IMR-90 (cell line): ENCODE measurements at regions not wholly inside any gene's neighbourhood (a gene's known extent, or its start where the extent isn't known, plus 50 kb on each side); places are given as distances from the start of the nearest gene placed in this dataset.

Experiments
- ATAC-seq: fragments of 200-7000 bp; cut with Tn5 transposase; 2 replicates; pipeline ENCODE4 v1.9.1; 2020; ENCODE audit warnings: low read depth, mild to moderate bottlenecking, moderate library complexity
- BruUV-seq: library from RNA; stranded (reverse); fragments of 400-500 nt; replicated peaks from 2 replicates; lab custom pipeline; 2021; lab: Mats Ljungman, UMichigan
- CTCF ChIA-PET: fragments of 300-600 bp; formaldehyde crosslinking; extraction: SDS; loops from one replicate; lab custom pipeline; 2021; ENCODE audit warnings: antibody characterized with exemption; lab: Yijun Ruan, JAX
- POLR2A ChIA-PET: fragments of 300-600 bp; sonication (Branson Sonifier 250); formaldehyde crosslinking; loops from one replicate; lab custom pipeline; 2022; ENCODE audit warnings: antibody characterized with exemption; ENCODE audit not compliant: unreplicated experiment; lab: Charles Lee
- DNase-seq: peaks from one replicate; pipeline ENCODE4 v3.0.0; 2013
- H2AFZ ChIP-seq: replicated peaks from 2 replicates; pipeline ENCODE3; 2013; ENCODE audit warnings: low read length, mild to moderate bottlenecking; ENCODE audit not compliant: poor library complexity
- H2AK5ac ChIP-seq: 2 replicates; pipeline ENCODE4 v1.6.1; 2013; ENCODE audit warnings: low read depth, low read length, inconsistent platforms
- H2AK9ac ChIP-seq: replicated peaks from 2 replicates; pipeline ENCODE3; 2013; ENCODE audit warnings: mild to moderate bottlenecking, low read depth, low read length, moderate library complexity; ENCODE audit not compliant: poor library complexity
- H2BK120ac ChIP-seq: 2 replicates; pipeline ENCODE4 v1.6.1; 2013; ENCODE audit warnings: low read depth, low read length, inconsistent platforms
- H2BK15ac ChIP-seq: 3 replicates; pipeline ENCODE4 v1.6.1; 2013; ENCODE audit warnings: low read depth, low read length, inconsistent platforms
- H2BK20ac ChIP-seq: 2 replicates; pipeline ENCODE4 v1.6.1; 2013; ENCODE audit warnings: low read depth, mild to moderate bottlenecking, inconsistent platforms, low read length, moderate library complexity
- H2BK5ac ChIP-seq: 2 replicates; pipeline ENCODE4 v1.6.1; 2013; ENCODE audit warnings: mild to moderate bottlenecking, low read depth, low read length, inconsistent platforms; ENCODE audit not compliant: poor library complexity, severe bottlenecking
- H3K14ac ChIP-seq: replicated peaks from 2 replicates; pipeline ENCODE4 v1.6.1; 2013; ENCODE audit warnings: low read depth, low read length, inconsistent platforms
- H3K18ac ChIP-seq: 2 replicates; pipeline ENCODE4 v1.6.1; 2013; ENCODE audit warnings: low read depth, low read length, control low read depth
- H3K23ac ChIP-seq: 2 replicates; pipeline ENCODE4 v1.6.1; 2013; ENCODE audit warnings: low read depth, low read length, inconsistent platforms
- H3K27ac ChIP-seq: 2 replicates; pipeline ENCODE4 v1.5.1; 2013; ENCODE audit warnings: mild to moderate bottlenecking, control low read depth, low read length; ENCODE audit not compliant: insufficient read depth
- H3K27me3 ChIP-seq: 2 replicates; pipeline ENCODE4 v1.6.1; 2013; ENCODE audit warnings: low read length; ENCODE audit not compliant: control insufficient read depth, insufficient read depth
- H3K36me3 ChIP-seq: 2 replicates; pipeline ENCODE4 v1.6.1; 2013; ENCODE audit warnings: low read length, mixed read lengths; ENCODE audit not compliant: control insufficient read depth, insufficient read depth
- H3K4ac ChIP-seq: 2 replicates; pipeline ENCODE4 v1.6.1; 2013; ENCODE audit warnings: low read depth, low read length, inconsistent platforms
- H3K4me1 ChIP-seq: 2 replicates; pipeline ENCODE4 v1.6.1; 2013; ENCODE audit warnings: low read length, mixed read lengths; ENCODE audit not compliant: control insufficient read depth, insufficient read depth
- H3K4me2 ChIP-seq: 2 replicates; pipeline ENCODE4 v1.6.1; 2013; ENCODE audit warnings: low read depth, mild to moderate bottlenecking, control low read depth, low read length, moderate library complexity
- H3K4me3 ChIP-seq: 2 replicates; pipeline ENCODE4 v1.5.1; 2013; ENCODE audit warnings: low read depth, mild to moderate bottlenecking, control low read depth, low read length, moderate library complexity; ENCODE audit not compliant: insufficient read depth
- H3K56ac ChIP-seq: 2 replicates; pipeline ENCODE4 v1.6.1; 2013; ENCODE audit warnings: low read length, inconsistent platforms; ENCODE audit not compliant: insufficient read depth; ENCODE audit errors: extremely low read depth
- H3K79me1 ChIP-seq, 2 experiments: 2 replicates each; pipeline ENCODE4 v1.6.1; 2013; ENCODE audit warnings: low read length in 2 of 2, inconsistent platforms in 1 of 2, low read depth in 1 of 2
- H3K9ac ChIP-seq: 2 replicates; pipeline ENCODE4 v1.6.1; 2013; ENCODE audit warnings: low read depth, low read length, control low read depth
- H3K9me1 ChIP-seq: 2 replicates; pipeline ENCODE4 v1.6.1; 2013; ENCODE audit warnings: low read length, inconsistent platforms; ENCODE audit not compliant: insufficient read depth
- H3K9me3 ChIP-seq: 2 replicates; pipeline ENCODE4 v1.6.1; 2013; ENCODE audit warnings: low read length; ENCODE audit not compliant: control insufficient read depth, insufficient read depth
- H4K20me1 ChIP-seq: 2 replicates; pipeline ENCODE4 v1.6.1; 2013; ENCODE audit warnings: low read length, inconsistent platforms; ENCODE audit not compliant: insufficient read depth
- H4K5ac ChIP-seq: 2 replicates; pipeline ENCODE4 v1.6.1; 2013; ENCODE audit warnings: mild to moderate bottlenecking, low read depth, low read length, control low read depth
- H4K8ac ChIP-seq, 2 experiments: 2 replicates each; pipeline ENCODE4 v1.6.1; 2013; ENCODE audit warnings: low read depth in 2 of 2, low read length in 2 of 2, control low read depth in 1 of 2, inconsistent platforms in 1 of 2
- H4K91ac ChIP-seq: 2 replicates; pipeline ENCODE4 v1.6.1; 2013; ENCODE audit warnings: low read depth, low read length, inconsistent platforms; ENCODE audit not compliant: insufficient read depth
- BHLHE40 ChIP-seq: fragments of 150-350 bp; IDR thresholded peaks from 2 replicates; pipeline ENCODE4 v1.6.1; 2016; ENCODE audit warnings: mild to moderate bottlenecking, low read depth, low read length
- CEBPB ChIP-seq: IDR thresholded peaks from 2 replicates; pipeline ENCODE4 v1.6.1; 2012; ENCODE audit warnings: low read depth, low read length, improper control_type of control experiment
- CHD1 ChIP-seq: IDR thresholded peaks from 2 replicates; pipeline ENCODE4 v1.6.1; 2012; ENCODE audit warnings: low read depth, low read length, improper control_type of control experiment
- CTCF ChIP-seq: conservative IDR thresholded peaks from 2 replicates; pipeline ENCODE4 v1.5.1; 2012; ENCODE audit warnings: mild to moderate bottlenecking, low read depth, low read length, improper control_type of control experiment
- FOS ChIP-seq: fragments of 150-350 bp; IDR thresholded peaks from 2 replicates; pipeline ENCODE4 v1.6.1; 2016; ENCODE audit warnings: low read depth, low read length
- MAFK ChIP-seq: IDR thresholded peaks from 2 replicates; pipeline ENCODE4 v1.6.1; 2012; ENCODE audit warnings: low read depth, low read length, improper control_type of control experiment
- MAZ ChIP-seq: IDR thresholded peaks from 2 replicates; pipeline ENCODE4 v1.6.1; 2012; ENCODE audit warnings: low read depth, mild to moderate bottlenecking, low read length, improper control_type of control experiment, moderate library complexity, borderline replicate concordance
- MXI1 ChIP-seq: IDR thresholded peaks from 2 replicates; pipeline ENCODE4 v1.6.1; 2012; ENCODE audit warnings: low read depth, mild to moderate bottlenecking, low read length, moderate library complexity, borderline replicate concordance
- NFE2L2 ChIP-seq: fragments of 150-350 bp; IDR thresholded peaks from 2 replicates; pipeline ENCODE4 v1.6.1; 2016; ENCODE audit warnings: low read depth, mild to moderate bottlenecking, low read length
- POLR2A ChIP-seq: IDR thresholded peaks from 2 replicates; pipeline ENCODE4 v1.6.1; 2012; ENCODE audit warnings: mild to moderate bottlenecking, low read depth, low read length
- RAD21 ChIP-seq: IDR thresholded peaks from 2 replicates; pipeline ENCODE4 v1.6.1; 2012; ENCODE audit warnings: low read length, improper control_type of control experiment
- RCOR1 ChIP-seq: IDR thresholded peaks from 2 replicates; pipeline ENCODE4 v1.6.1; 2012; ENCODE audit warnings: mild to moderate bottlenecking, low read length, improper control_type of control experiment; ENCODE audit not compliant: insufficient replicate concordance
- RFX5 ChIP-seq: IDR thresholded peaks from 2 replicates; pipeline ENCODE4 v1.8.0; 2012; ENCODE audit warnings: low read depth, mild to moderate bottlenecking, low read length, moderate library complexity
- SMC3 ChIP-seq: fragments of 150-350 bp; IDR thresholded peaks from 2 replicates; pipeline ENCODE4 v1.6.1; 2016; ENCODE audit warnings: low read depth, mild to moderate bottlenecking, antibody characterized with exemption, low read length, moderate library complexity
- WGBS, 2 experiments: methylation state at CpG; one replicate each; pipeline versions ENCODE4 v1.1.5 to v1.1.7; 2013; ENCODE audit warnings: missing lambda C conversion rate in 2 of 2; ENCODE audit not compliant: insufficient read length in 1 of 2; ENCODE audit errors: extremely low coverage in 2 of 2; 5-methylcytosine and 5-hydroxymethylcytosine counted together
- dilution Hi-C: fragments of 300-500 bp; cut with HindIII; formaldehyde crosslinking; loops from one replicate; pipeline ENCODE4 v1.14.3; 2018; ENCODE audit warnings: low sequenced_read_pairs; ENCODE audit not compliant: unreplicated experiment
- in situ Hi-C: fragments of 300-500 bp; cut with MboI; formaldehyde crosslinking; loops from 3 replicates; pipeline ENCODE4 v1.14.3; 2019; ENCODE audit warnings: low sequenced_read_pairs, inconsistent platforms, mixed read lengths
- intact Hi-C: fragments of 100-400 bp; cut with micrococcal nuclease; formaldehyde crosslinking; loops from 2 replicates; pipeline ENCODE4 v1.10.0; 2022
- TF ChIP-seq, protein P1 (sequence below): fragments of 150-350 bp; IDR thresholded peaks from 2 replicates; pipeline ENCODE4 v1.6.1; 2016; ENCODE audit warnings: low read depth, mild to moderate bottlenecking, low read length, moderate library complexity, borderline replicate concordance
- TF ChIP-seq, protein P2 (sequence below): fragments of 150-350 bp; IDR thresholded peaks from 2 replicates; pipeline ENCODE4 v1.6.1; 2017; ENCODE audit warnings: mild to moderate bottlenecking, antibody characterized with exemption, low read length, low read depth

DNA sequence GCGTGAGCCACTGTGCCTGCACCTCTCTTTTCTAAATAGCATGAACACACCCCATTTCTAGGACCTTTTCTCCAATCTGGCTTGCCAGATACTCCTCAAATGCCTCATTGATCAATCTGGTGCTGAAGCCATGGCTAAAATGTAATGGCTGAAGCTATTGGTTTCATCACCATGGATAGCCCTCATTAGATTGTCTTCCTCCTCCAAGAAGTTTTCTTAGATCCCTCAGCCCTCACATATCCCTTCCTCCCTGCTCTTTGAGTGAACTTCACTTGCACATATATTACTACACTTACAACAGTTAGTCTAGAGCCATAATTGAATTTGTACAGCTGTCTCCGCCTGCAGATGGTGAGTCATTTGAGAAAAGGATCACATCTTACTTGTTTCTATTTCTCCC is 77.9 kb upstream of the TOX3 start:
- no peaks in the 10 kb centered on the region for H4K20me1 ChIP-seq

More for the DNA sequence above, 77.9 kb upstream of the TOX3 start:
- ATAC-seq (no peak), DNase-seq (no peak)
- dilution Hi-C loops (no loop called here), intact Hi-C loops (no loop called here), in situ Hi-C loops (no loop called here)
- no peak overlapping the region for H2BK20ac ChIP-seq
- H2AK5ac ChIP-seq, result no peak overlapping the region
- no peak overlapping the region for H2BK15ac ChIP-seq
- no peak overlapping the region for H3K4me2 ChIP-seq
- no CpG with 5 or more reads among the region's 2 CpGs for WGBS, 2 experiments
- no peak overlapping the region for H2BK5ac ChIP-seq
- no peak overlapping the region for H3K18ac ChIP-seq
- no peak overlapping the region for H4K5ac ChIP-seq
- H3K4me3 ChIP-seq, result no peak overlapping the region
- no peak overlapping the region for H3K27ac ChIP-seq
- ChIA-PET POLR2A (no interaction called here), CTCF (no interaction called here)
- no peak overlapping the region for H3K9ac ChIP-seq
- H3K27me3 ChIP-seq, result no peaks in the 10 kb centered on the region
- H3K14ac ChIP-seq, result no peak overlapping the region
- H3K23ac ChIP-seq, result no peak overlapping the region
- H3K9me1 ChIP-seq, result no peaks in the 10 kb centered on the region
- H2BK120ac ChIP-seq, result no peak overlapping the region
- H3K9me3 ChIP-seq, result peaks cover 7% of the 10 kb centered on the region
- no peak for TF ChIP-seq MXI1
- TF ChIP-seq, protein P1, sequence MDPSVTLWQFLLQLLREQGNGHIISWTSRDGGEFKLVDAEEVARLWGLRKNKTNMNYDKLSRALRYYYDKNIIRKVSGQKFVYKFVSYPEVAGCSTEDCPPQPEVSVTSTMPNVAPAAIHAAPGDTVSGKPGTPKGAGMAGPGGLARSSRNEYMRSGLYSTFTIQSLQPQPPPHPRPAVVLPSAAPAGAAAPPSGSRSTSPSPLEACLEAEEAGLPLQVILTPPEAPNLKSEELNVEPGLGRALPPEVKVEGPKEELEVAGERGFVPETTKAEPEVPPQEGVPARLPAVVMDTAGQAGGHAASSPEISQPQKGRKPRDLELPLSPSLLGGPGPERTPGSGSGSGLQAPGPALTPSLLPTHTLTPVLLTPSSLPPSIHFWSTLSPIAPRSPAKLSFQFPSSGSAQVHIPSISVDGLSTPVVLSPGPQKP, result no peak
- TF ChIP-seq BHLHE40, result no peak
- TF ChIP-seq RCOR1, result no peak
- no peak for TF ChIP-seq POLR2A
- TF ChIP-seq FOS, result no peak
- no peak for TF ChIP-seq NFE2L2
- TF ChIP-seq SMC3, result no peak
- no peak for TF ChIP-seq RAD21
- TF ChIP-seq MAZ, result no peak
- no peak for TF ChIP-seq CHD1
- TF ChIP-seq MAFK, result no peak
- TF ChIP-seq CEBPB, result no peak
- TF ChIP-seq, protein P2, sequence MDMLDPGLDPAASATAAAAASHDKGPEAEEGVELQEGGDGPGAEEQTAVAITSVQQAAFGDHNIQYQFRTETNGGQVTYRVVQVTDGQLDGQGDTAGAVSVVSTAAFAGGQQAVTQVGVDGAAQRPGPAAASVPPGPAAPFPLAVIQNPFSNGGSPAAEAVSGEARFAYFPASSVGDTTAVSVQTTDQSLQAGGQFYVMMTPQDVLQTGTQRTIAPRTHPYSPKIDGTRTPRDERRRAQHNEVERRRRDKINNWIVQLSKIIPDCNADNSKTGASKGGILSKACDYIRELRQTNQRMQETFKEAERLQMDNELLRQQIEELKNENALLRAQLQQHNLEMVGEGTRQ, result no peak
- no peak for TF ChIP-seq CTCF
- no peak for TF ChIP-seq RFX5
- H3K4me1 ChIP-seq, result no peaks in the 10 kb centered on the region
- no peak overlapping the region for H2AK9ac ChIP-seq
- no peaks in the 10 kb centered on the region for H3K36me3 ChIP-seq
- no peak overlapping the region for H3K56ac ChIP-seq
- no peaks in the 10 kb centered on the region for H3K79me1 ChIP-seq
- no peak overlapping the region for H4K91ac ChIP-seq
- BruUV-seq, result no TSS peak
- no peak overlapping the region for H4K8ac ChIP-seq
- H2AFZ ChIP-seq, result no peak overlapping the region
- no peak overlapping the region for H3K4ac ChIP-seq
